HG03432 (cell line): ENCODE measurements at regions not wholly inside any gene's neighbourhood (a gene's known extent, or its start where the extent isn't known, plus 50 kb on each side); places are given as distances from the start of the nearest gene placed in this dataset.
"Not testable (repeated sequence)": the region's sequence is repeated elsewhere in the genome, so short reads cannot be mapped to it uniquely, and the experiment has no call there.

Experiments
- ATAC-seq: cut with Tn5 transposase; IDR thresholded peaks from one replicate; pipeline ENCODE4 v1.9.1; 2021; ENCODE audit warnings: mild to moderate bottlenecking, moderate library complexity; ENCODE audit not compliant: unreplicated experiment

GRCh38 chr17:63019138-63019873 is 53.3 kb downstream of the TANC2 start:
- ATAC-seq: no peak

DNA sequence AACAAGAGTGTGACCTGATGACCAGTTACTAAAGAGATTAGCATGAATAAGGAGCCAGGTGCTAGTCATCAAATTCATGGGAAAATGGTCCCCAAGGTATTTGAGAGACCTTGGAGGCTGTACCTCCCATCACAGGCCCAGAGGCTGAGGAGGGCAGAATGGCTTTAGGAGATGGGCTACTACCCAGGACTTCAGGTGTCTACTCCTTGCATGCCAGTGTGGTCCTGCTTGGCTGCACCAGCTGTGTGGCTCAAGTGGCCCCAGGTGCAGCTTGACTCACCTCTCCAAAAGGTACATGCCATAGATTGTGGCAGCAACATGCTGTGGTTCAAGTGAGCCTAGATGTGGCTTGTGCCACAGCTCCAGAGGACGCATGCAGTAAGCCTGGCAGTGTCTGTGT is 56.5 kb downstream of the TANC2 start:
- no peak for ATAC-seq

GRCh38 chr17:63023049-63023448 is 57.0 kb downstream of the TANC2 start:
- no peak for ATAC-seq

DNA sequence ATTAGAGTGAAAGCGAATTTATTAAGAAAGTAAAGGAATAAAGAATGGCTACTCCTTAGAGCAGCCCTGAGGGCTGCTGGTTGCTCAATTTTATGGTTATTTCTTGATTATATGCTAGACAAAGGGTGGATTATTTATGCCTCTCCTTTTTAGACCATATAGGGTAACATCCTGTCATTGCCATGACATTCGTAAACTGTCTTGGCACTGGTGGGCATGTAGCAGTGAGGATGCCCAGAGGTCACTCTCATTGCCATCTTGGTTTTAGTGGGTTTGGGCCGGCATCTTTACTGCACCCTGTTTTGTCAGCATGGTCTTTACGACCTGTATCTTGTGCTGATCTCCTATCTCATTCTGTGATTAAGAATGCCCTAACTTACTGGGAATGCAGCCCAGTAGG is 58.2 kb downstream of the TANC2 start:
- no peak for ATAC-seq

DNA sequence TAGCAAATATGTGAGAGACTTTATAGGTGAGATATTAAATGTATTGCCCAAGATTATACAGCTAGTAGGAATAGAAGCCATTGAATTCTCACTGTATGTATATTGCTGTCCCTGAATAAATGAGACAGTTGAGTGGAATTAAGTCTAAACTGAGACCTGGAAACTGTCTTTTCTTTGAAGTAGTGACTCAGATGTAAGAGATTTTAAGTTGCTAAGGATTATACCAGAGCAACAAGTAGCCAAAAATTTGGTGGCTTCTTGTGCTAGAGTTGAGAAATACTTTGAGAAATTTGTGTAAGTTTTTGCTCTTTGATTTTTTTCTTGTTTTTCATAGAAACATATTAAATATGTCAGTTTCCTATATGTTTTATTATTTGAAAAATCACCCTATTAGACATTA is 58.7 kb downstream of the TANC2 start:
- ATAC-seq: no peak

DNA sequence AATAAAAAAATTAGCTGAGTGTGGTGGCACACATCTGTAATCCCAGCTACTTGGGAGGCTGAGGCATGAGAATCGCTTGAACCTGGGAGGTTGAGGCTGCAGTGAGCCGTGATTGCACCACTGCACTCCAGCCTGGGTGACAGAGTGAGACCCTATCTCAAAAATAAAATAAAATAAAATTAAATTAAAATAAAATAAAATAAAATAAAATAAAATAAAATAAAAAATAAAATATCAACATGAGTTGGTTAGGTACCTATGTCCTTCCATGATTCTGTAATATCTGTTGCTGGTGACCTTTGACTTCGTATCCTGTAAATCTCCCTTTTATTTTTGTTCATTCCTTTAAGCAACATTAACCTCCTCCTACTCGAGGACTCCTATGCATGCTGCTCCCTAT is 59.6 kb downstream of the TANC2 start:
- ATAC-seq: not testable (repeated sequence)

DNA sequence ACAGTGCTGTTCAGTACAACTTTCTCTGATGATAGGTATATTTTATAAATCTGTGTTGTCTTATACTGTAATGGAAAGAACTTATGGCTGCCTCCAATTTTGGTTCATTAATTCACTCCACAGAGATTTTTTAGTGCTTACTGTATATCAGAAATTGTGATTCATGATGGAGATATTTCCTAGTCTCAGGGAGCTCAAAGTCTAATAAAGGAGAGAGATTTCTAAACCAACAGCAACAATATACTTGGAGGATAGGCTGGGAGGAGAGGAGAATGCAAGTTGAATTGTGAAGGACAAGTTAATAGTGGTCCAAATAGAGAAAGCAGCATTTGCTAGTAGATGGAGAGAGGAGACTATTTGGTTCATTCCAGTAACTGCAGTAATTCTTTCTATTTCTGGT is 63.5 kb downstream of the TANC2 start:
- ATAC-seq: no peak

- ATAC-seq: no peak
These were observed 66.1 kb downstream of the TANC2 start for GRCh38 chr17:63032142-63032541.

DNA sequence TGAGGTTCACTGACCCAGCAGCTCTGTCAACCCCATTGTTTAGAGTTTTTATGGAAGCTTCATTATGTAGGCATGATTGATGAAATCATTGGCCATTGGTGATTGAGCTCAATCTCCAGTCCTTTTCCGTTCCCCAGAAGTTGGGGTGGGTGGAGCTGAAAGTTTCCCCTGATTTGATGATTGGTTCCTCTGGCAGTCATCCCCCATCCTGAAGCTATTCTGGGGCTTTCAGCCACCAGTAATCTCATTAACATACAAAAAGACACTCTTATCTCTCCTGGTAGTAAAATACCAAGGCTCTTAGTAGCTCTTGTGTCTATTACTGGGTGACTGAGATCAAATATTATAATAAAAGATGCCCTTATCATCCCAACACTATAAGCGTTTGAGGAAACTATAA is 67.1 kb downstream of the TANC2 start:
- no peak for ATAC-seq

DNA sequence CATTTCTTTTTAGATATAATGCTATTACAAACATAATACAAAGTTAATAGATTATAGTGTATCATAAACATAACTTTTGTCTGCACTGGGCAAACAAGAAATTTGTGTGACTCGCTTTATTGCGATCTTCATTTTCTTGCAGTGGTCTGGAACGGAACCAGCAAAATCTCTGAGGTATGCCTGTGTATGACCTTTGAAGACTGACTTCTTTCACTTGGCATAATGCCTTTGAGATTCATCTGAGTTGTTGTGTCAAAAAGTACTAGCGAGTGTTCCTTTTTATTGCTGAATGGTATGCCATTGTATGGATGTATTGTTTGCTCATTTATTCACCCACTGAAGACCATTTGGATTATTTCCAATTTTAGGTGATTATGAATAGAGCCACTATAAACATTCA is 69.2 kb downstream of the TANC2 start:
- no peak for ATAC-seq

GRCh38 chr17:63035695-63036094 is 69.7 kb downstream of the TANC2 start:
- no peak for ATAC-seq

- ATAC-seq: no peak
These were observed 73.3 kb downstream of the TANC2 start for GRCh38 chr17:63039342-63039741.

- ATAC-seq: no peak
These were observed 74.0 kb downstream of the TANC2 start for GRCh38 chr17:63039899-63040602.

- no peak for ATAC-seq
These were observed 74.8 kb downstream of the TANC2 start for GRCh38 chr17:63040816-63041215.

GRCh38 chr17:63041251-63041650 is 75.2 kb downstream of the TANC2 start:
- no peak for ATAC-seq

DNA sequence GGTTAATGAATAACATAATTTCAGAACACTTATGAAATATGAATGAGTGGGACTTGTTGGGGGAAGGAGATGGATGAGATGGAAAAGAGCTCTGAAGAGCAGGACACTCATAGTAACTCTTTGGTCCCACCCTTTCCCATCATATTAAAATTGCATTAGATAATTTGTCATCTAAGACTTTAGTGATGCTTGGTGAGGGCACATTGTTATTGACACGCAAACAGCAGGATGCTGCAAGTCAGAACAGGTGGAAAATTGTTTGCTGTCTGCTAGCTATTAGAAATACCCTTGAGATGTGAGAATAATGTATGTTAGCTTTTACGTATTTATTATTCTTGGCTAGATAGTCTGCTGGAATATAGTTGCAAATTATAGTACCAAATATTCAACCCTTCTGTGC is 75.7 kb downstream of the TANC2 start:
- no peak for ATAC-seq

GRCh38 chr17:63042256-63042812 is 76.3 kb downstream of the TANC2 start:
- no peak for ATAC-seq

DNA sequence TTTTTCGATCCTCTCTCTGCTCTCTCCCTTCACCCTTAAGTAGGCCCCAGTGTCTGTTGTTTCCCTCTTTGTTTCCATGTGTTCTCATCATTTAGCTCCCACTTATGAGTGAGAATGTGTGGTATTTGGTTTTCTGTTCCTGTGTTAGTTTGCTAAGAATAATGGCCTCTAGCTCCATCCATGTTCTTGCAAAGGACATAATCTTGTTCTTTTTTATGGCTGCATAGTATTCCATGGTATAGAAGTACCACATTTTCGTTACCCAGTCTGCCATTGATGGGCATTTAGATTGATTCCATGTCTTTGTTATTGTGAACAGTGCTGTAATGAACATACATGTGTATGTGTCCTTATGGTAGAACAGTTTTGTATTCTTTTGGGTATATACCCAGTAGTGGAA is 91.5 kb downstream of the TANC2 start:
- not testable (repeated sequence) for ATAC-seq

GRCh38 chr17:63066158-63066813 is 100.3 kb downstream of the TANC2 start:
- no peak for ATAC-seq

DNA sequence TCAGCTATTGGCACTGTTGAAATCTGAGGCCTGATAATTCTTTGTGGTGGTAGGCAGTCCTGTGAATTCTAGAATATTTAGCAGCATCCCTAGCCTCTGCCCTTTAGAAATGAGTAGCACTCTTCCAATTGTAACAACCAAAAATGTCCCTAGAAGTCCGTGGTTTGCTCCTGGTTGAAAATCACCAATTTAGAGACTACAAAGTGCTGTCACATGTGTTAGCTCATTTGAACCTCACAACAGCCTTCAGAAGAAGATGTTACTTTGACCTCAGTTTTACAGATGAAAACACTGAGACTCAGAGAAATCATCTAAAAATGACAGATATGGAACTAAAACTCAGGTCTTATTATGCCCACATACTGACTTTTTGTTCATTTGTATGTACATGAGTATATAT is 103.2 kb downstream of the TANC2 start:
- ATAC-seq: no peak

- no peak for ATAC-seq
These were observed 104.0 kb downstream of the TANC2 start for GRCh38 chr17:63070031-63070430.

DNA sequence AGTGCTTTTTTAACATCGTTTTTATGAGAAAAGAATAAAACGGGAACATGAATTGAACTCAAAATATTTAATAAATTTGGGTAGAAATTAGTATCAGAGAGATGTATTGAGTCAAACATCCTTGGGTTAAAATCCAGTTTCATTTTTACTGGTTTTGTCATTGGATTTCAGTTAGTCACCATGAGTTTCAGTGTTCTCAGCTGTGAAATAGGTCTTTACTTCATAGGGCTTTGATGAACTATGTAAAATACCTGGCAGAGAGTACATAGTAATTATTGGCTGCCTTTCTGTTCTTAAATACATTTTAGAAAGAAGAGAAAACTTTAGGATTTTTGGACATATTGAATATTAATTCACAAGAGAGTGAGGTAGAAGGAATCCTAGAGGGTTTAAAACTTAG is 105.8 kb downstream of the TANC2 start:
- ATAC-seq: no peak
